ENCODE measurements at regions not wholly inside any gene's neighbourhood (a gene's known extent, or its start where the extent isn't known, plus 50 kb on each side); places are given as distances from the start of the nearest gene placed in this dataset.

GRCh38 chr22:35173655-35174054 is 83.6 kb upstream of the HMGXB4 start:
- Histone ChIP-seq H4K91ac (ENCODE audit: insufficient read length, low read depth, low read length) (no peak overlapping the region), H3K18ac (ENCODE audit: insufficient read length, low read depth, low read length) (no peak overlapping the region), H3K56ac (ENCODE audit: insufficient read length, low read depth, low read length) (no peak overlapping the region), H4K20me1 (ENCODE audit: control insufficient read depth, insufficient read depth, insufficient read length) (no peaks in the 10 kb centered on the region), H3T11ph (ENCODE audit: low read length) (no peak overlapping the region), H3K9ac (ENCODE audit: extremely low read depth, insufficient read length, low read length) (no peak overlapping the region), H3K27me3 (ENCODE audit: insufficient read depth, low read length) (no peaks in the 10 kb centered on the region), H3K23ac (ENCODE audit: insufficient read length, low read depth, low read length) (no peak overlapping the region), H2BK20ac (ENCODE audit: low read depth, low read length, poor library complexity, severe bottlenecking) (no peak overlapping the region), H4K5ac (ENCODE audit: insufficient read length, low read depth, low read length) (no peak overlapping the region), H2AFZ (ENCODE audit: low read length) (no peak overlapping the region), H2BK5ac (ENCODE audit: insufficient read length, low read length) (no peak overlapping the region), H2BK15ac (ENCODE audit: low read depth, low read length) (no peak overlapping the region), H3K79me1 (ENCODE audit: insufficient read depth, low read depth, low read length, poor library complexity, severe bottlenecking) (no peaks in the 10 kb centered on the region), H2AK5ac (ENCODE audit: insufficient read length, low read length) (no peak overlapping the region), H2BK12ac (ENCODE audit: insufficient read length, low read depth, low read length) (no peak overlapping the region), H3K4ac (ENCODE audit: low read depth, low read length) (no peak overlapping the region), H3K79me2 (ENCODE audit: insufficient read depth, low read length) (no peaks in the 10 kb centered on the region), H3K23me2 (ENCODE audit: insufficient read length, low read depth, low read length, poor library complexity, severe bottlenecking) (no peaks in the 10 kb centered on the region), H3K4me2 (ENCODE audit: insufficient read depth, insufficient read length, low read length) (no peak overlapping the region), H2BK120ac (ENCODE audit: low read depth, low read length, poor library complexity, severe bottlenecking) (no peak overlapping the region), H3K27ac (ENCODE audit: insufficient read length, low read depth, low read length) (no peak overlapping the region), H3K4me1 (ENCODE audit: insufficient read depth, low read length) (no peaks in the 10 kb centered on the region; the same call in 1 of the 2 replicates), H3K9me3 (ENCODE audit: control insufficient read depth, low read depth, low read length) (no peaks in the 10 kb centered on the region), H4K8ac (replicated peaks; ENCODE audit: insufficient read length, low read depth, low read length) (no peak overlapping the region), H3K14ac (ENCODE audit: insufficient read depth, low read length) (no peak overlapping the region)
- H3K9me3 Mint-ChIP-seq: 0 out of 5 replicates have a peak, but pooled peaks cover 0 to 3% of the 10 kb centered on the region in 2 experiments
- DNase-seq: no peak
- H3K36me3 Mint-ChIP-seq (ENCODE audit: insufficient read depth in 1 of 3, low read depth in 3 of 3): no peaks in the 10 kb centered on the region
- peaks cover 12 to 20% of the 10 kb centered on the region in 2 experiments for H3K4me1 Mint-ChIP-seq
- no peak overlapping the region for H3K27ac Mint-ChIP-seq
- TF ChIP-seq CTCF (conservative IDR thresholded peaks at IDR 0.05): no peak
- peaks cover 58% of the 10 kb centered on the region for H3K27me3 Mint-ChIP-seq (ENCODE audit: low read depth)
- no CpG with 5 or more reads among the region's 2 CpGs for WGBS (ENCODE audit: extremely low coverage, insufficient read length, low lambda C conversion rate)
- H3K4me3 Mint-ChIP-seq: no peak overlapping the region
